GM21526 (cell line): ENCODE measurements at regions not wholly inside any gene's neighbourhood (a gene's known extent, or its start where the extent isn't known, plus 50 kb on each side); places are given as distances from the start of the nearest gene placed in this dataset.
A peak's percentile ranks its signal among the peaks of the same experiment; 100 is the strongest.

Experiments
- ATAC-seq: cut with Tn5 transposase; IDR thresholded peaks from one replicate; pipeline ENCODE4 v1.9.1; 2021; ENCODE audit warnings: moderate library complexity; ENCODE audit not compliant: unreplicated experiment, low FRiP score

DNA sequence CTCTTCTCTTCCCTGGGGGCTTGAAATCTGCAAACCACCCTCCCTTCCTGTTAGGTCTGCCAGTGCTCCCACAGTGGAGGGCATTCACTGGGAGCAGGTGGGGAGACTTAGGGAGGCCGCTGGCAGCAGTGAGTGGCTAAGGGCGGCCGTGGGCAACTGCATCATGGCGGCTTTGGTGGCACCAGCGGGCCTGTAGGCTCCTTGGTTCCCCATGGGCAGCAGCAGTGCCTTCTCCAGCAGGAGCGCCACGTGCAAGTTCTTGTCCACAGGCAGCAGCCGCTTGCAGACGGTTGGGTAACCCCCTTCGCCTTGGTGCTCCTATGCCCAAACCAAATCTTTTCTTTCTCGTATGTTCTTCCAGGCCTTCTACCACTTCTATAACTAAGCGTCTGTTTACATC, 158.2 kb downstream of the SREK1 start:
- ATAC-seq, result no peak

GRCh38 chr5:66306105-66306843, 162.2 kb downstream of the SREK1 start:
- ATAC-seq, result peak; percentile 73

- no peak for ATAC-seq
Measured at GRCh38 chr5:66306844-66307315, 162.8 kb downstream of the SREK1 start.

GRCh38 chr5:66307647-66308241, 163.6 kb downstream of the SREK1 start:
- ATAC-seq, result no peak

- no peak for ATAC-seq
Measured at GRCh38 chr5:66312266-66312665, 168.2 kb downstream of the SREK1 start.

DNA sequence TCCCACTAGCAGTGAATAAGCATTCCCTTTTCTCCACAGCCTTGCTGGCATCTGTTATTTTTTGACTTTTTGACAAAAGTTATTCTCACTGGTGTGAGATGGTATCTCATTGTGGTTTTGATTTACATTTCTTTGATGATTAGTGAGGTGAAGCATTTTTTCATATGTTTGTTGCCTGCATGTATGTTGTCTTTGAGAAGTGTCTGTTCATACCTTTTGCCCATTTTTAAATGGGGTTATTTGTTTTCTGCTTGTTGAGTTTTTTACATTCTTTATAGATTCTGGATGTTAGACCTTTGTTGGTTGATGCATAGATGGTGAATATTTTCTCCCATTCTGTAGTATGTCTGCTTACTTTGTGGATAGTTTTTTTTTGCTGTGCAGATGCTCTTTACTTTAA, 171.7 kb downstream of the SREK1 start:
- no peak for ATAC-seq

DNA sequence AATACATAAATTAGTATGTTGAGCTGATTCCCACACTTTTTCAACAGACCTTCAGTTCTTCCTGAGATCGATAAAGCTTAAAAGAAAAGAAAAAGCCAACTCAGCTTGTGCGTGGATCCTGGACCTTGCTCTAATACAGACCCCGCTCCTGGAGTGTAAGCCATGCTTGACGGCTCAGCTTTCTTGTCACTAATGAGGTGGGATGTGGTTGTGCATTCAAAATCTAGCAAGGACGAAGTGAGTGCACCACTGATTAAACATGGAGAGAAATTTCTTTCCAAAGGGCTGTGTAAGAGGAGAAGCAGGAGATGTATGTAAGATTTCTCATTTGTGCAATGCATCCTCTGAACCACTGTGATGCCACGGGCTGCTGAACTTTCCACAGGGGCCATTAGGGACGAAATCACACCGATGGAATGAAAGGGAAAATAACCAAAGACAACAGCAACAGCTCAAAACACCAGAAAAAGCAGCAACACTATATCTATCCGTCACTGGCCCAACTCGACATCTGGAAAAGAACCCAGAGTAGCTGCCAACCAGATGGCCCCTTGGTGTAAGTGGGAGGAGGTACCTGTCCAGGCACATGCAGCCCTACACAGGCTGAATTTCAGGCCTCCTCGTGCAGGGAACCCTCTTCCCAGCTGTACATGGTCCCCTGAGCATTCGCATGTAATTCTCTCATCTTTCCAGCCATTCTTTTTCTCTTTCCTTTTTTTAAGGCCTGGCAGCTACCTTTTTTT, 178.9 kb downstream of the SREK1 start:
- ATAC-seq, result no peak

- no peak for ATAC-seq
Measured at GRCh38 chr5:66323529-66323895, 179.4 kb downstream of the SREK1 start.

GRCh38 chr5:66324357-66324756, 180.3 kb downstream of the SREK1 start:
- ATAC-seq, result no peak

DNA sequence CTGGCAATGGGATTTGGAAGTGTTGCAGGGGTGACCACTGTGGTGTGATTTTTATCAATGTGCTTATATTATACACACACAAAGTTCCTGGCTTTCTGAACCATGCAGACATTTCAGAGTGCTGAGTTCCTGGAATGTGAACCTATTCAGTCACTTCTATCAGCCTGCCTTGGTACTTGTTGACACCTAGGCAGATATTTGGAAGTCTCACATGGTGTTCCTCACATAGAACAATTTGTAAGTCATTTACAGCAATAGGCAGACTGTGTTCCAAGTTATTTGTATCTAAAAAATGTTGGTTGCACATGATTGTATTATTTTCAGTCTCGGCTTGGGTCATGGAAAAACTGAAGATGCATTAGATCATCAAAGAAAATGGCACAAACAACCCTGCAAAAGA, 182.2 kb downstream of the SREK1 start:
- ATAC-seq, result no peak

- ATAC-seq, result no peak
Measured at GRCh38 chr5:66327008-66327407, 182.9 kb downstream of the SREK1 start.

DNA sequence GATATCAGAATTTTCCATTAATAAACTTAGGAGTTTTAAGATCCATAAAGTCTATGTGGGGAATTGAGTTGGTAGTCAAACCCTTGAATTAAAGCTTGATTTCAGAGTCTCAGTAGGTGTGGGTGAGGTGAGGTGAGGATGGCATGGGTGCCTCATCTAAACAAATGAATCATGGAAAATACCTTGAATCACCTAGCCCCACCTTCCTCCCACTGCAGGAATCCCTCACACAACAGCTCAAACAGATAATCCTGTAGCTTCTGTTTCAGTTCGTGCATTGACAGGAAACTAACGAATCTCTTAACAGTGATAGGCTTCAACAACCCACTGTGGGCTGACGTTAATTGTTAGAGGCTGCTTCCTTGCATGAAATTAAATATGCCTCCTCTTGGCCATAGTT, 185.0 kb downstream of the SREK1 start:
- ATAC-seq, result no peak

GRCh38 chr5:66333192-66333591, 189.1 kb downstream of the SREK1 start:
- ATAC-seq, result no peak

- ATAC-seq, result no peak
Measured at GRCh38 chr5:66337626-66338226, 193.6 kb downstream of the SREK1 start.

DNA sequence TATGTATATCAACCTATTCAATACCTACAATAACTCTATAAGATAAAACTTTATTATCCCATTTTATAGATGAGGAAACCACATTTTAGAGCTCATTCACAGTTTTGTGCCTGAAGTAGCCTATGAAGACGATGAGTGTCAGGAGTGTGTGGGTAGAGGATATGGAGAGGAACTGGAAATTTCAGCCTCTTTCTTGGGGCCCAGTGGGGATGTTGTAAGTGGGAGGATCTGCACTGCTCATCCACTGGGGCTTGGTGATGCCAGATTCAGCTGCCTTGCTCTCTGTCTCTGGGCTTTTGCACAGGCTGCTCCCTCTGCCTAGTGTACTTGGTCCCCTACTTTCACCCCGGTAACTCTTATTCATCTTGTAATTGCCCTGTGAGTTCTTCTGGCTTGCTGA, 194.7 kb downstream of the SREK1 start:
- no peak for ATAC-seq

DNA sequence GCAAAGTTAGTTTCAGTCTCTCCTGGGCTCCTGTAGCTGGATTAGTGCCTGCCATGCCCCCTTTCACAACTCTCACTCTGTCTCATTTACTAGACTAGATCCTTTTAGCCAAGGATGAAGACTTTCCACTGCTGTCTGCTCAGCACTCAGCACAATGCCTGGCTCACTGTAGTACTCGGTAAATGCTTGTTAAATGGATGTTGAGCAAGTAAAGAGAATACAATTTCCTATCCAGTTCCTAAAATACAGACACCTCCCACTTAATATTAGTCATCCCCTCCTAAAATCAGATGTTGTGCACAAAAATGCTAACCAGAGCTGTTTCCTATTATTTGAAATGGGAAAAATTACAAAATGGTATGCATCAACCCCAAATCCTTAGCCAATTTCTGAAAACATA, 195.8 kb downstream of the SREK1 start:
- ATAC-seq, result no peak

- no peak for ATAC-seq
Measured at GRCh38 chr5:66340786-66341185, 196.7 kb downstream of the SREK1 start.

DNA sequence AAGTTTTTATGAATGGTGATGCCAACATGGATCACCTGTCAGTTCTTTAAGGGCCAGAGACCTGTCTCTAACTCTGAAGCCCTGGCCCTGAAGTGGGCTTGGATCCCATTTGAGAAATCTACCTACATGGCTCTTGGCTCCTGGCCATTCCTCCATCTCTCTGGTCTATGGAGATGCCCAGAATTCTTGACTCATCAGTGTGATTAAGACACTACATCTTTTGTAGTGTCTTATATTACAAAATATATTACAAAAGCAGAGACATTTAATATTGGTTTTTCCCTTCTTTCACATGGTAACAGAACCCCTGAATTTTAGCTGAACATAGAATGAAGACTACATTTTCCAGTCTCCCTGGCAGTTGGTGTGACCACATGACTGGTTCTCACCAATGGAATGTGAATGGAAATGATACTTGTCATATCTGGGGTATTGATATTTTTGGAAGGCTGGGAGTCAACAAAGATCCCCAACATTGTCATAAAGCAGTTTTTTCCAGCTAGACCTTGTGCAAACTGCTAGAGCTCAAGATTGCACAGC, 198.3 kb downstream of the SREK1 start:
- no peak for ATAC-seq

DNA sequence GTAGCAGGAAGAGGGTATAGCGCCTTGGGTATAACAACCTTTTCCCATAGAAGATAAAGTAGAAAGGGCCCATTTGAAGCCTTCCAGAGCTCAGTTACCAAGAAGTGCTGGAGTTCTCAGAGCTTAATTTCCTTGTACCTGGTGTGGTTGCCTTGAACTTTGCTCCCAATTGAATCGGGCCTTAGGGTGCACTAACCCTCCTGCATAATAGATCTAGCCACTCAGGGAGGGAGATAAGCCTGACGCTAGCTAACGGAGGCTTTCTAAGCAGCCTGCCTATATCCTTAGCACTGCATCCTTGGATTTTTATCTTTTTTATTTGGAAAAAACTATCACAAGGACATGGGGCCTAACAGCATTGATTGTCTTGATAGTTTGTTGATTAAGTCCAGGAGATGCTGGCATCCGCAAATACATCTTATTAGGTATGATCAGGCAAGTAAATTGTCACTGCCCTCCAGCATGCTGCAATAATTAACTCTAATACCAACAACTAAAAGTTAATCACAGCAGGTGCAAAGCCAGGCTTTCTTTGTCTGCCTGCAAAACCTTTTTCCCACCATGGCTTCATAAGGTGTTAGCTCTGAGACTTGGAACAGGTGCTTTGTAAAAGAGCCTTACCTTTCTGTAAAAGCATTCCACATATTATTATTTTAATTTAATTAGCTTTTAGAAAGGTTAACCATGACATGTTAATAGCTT, 199.4 kb downstream of the SREK1 start:
- ATAC-seq, result no peak

DNA sequence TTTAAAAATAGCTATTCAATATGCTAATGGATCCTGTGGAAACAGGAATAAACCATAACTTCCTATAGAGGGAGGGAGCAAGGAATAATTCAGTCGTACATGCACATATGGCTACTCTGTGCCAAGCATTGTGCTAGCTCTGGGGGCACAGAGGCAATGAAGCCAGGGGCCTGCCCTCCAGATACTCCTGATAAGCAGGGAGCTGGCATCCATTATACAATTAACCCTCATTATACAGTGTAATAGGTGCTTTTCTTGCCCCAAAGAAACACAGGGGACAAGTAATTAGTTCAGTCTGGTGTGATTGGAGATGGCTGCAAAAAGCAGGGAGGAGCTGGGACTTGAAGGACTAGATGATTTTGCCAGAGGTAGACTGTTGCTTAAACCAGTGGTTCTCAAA, 200.4 kb downstream of the SREK1 start:
- no peak for ATAC-seq
